AG04450 (cell line): ENCODE measurements at regions not wholly inside any gene's neighbourhood (a gene's known extent, or its start where the extent isn't known, plus 50 kb on each side); places are given as distances from the start of the nearest gene placed in this dataset.

Experiments used
- CTCF ChIA-PET: fragments of 300-600, 350-600 bp; formaldehyde crosslinking; extraction: SDS; loops from one replicate; lab custom pipeline; 2022; ENCODE audit warnings: antibody characterized with exemption, inconsistent platforms; lab: Charles Lee
- POLR2A ChIA-PET: fragments of 350-600 bp; formaldehyde crosslinking; extraction: SDS; loops from one replicate; lab custom pipeline; 2021; ENCODE audit warnings: antibody characterized with exemption, inconsistent platforms; lab: Yijun Ruan, JAX
- DNase-seq: peaks from one replicate; pipeline ENCODE4 v3.0.0-alpha.2; 2011; ENCODE audit warnings: low read depth, low spot score
- H3K27ac ChIP-seq: one replicate; pipeline ENCODE4 v1.5.1; 2012; ENCODE audit warnings: low read depth, low read length, control low read depth
- H3K27me3 ChIP-seq: one replicate; pipeline ENCODE4 v1.6.0; 2012; ENCODE audit warnings: low read length; ENCODE audit not compliant: control insufficient read depth, insufficient read depth
- H3K4me3 ChIP-seq: 2 replicates; pipeline ENCODE4 v1.5.1; 2011; ENCODE audit warnings: mild to moderate bottlenecking, low read depth, low read length, control low read depth
- H3K9me3 ChIP-seq: 2 replicates; pipeline ENCODE4 v1.5.1; 2012; ENCODE audit warnings: low read length; ENCODE audit not compliant: control insufficient read depth, insufficient read depth
- TF ChIP-seq, protein P1 (sequence below): IDR thresholded peaks from 2 replicates; pipeline ENCODE4 v1.5.1; 2011; ENCODE audit warnings: low read depth, low read length, control low read depth, inconsistent platforms

DNA sequence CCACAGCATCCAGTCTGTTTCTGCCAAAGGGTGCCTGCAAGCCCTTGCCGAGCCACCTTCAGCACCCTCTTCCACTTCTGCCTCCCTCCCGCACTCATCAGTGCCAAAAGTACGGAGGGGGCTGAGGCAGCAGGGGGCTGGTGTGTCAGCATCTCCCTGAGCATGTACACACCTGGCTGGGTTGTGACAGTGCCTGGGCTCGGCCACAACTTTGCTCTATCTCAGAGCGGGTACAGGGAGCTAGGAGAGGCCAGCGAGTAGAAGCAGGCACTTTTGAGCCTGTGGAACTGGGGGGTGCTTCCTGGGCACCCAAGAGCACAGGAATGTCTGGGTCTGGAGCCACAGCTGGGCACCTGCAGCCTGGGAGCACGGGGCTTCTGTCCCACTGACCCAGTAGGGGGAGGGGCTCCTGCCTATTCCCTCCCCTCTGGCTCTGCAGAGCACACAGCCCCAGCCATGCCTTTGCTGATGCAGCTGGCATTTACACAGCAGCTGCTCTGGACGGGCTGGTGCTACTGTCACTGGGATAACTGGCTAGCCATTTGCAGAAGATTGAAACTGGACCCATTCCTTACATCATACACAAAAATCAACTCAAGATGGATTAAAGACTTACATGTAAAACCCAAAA is 319.8 kb upstream of the RRP15 start:
- Histone ChIP-seq H3K27me3 (no peaks in the 10 kb centered on the region), H3K4me3 (no peak overlapping the region), H3K9me3 (peaks cover 8% of the 10 kb centered on the region), H3K27ac (no peak overlapping the region)
- TF ChIP-seq, protein P1, sequence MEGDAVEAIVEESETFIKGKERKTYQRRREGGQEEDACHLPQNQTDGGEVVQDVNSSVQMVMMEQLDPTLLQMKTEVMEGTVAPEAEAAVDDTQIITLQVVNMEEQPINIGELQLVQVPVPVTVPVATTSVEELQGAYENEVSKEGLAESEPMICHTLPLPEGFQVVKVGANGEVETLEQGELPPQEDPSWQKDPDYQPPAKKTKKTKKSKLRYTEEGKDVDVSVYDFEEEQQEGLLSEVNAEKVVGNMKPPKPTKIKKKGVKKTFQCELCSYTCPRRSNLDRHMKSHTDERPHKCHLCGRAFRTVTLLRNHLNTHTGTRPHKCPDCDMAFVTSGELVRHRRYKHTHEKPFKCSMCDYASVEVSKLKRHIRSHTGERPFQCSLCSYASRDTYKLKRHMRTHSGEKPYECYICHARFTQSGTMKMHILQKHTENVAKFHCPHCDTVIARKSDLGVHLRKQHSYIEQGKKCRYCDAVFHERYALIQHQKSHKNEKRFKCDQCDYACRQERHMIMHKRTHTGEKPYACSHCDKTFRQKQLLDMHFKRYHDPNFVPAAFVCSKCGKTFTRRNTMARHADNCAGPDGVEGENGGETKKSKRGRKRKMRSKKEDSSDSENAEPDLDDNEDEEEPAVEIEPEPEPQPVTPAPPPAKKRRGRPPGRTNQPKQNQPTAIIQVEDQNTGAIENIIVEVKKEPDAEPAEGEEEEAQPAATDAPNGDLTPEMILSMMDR = no peak
- ChIA-PET POLR2A (no interaction called here), CTCF (no interaction called here)
- DNase-seq = no peak

DNA sequence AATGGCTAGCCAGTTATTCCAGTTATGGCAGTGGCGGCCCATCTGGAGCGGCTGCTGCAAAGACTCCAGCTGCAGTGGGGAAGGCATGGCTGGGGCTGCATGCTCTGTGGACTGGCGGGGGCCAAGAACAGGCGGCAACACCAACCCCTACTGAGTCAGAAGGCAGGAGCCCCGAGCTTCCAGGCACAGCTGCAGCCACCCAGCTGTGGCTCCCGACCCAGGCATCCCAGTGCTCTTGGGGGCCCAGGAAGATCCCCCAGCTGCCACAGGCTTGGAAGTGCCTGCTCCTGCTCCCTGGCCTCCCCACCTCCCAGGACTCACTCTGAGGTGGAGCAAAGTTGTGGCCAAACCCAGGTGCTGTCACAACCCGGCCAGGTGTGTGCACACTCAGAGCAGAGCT is 317.0 kb upstream of the RRP15 start:
- POLR2A ChIA-PET = no interaction called here
- no peak for DNase-seq
- Histone ChIP-seq H3K9me3 (peaks cover 8% of the 10 kb centered on the region), H3K27me3 (no peaks in the 10 kb centered on the region), H3K4me3 (no peak overlapping the region), H3K27ac (no peak overlapping the region)
- CTCF ChIA-PET = no interaction called here
- TF ChIP-seq, protein P1 = no peak

DNA sequence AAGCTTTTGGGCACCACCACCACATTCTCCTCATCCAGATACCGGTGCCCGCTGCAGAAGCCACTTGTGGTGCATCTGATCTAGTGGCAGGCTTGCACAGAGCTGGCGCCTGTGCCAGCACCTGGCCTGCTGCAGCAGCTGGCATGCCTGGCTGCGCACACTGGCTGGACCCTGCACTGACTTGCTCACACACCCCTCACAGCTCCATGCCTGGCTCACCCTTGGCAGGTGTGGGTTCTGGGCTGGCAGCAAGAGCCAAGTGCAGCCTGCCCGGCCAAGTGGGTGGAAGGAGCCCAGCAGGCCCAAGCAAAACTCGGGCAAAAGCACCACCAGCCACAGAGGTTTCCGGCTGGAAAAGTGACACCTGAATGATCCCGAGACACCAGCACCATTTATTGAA is 315.7 kb upstream of the RRP15 start:
- H3K9me3 ChIP-seq = peaks cover 8% of the 10 kb centered on the region
- H3K4me3 ChIP-seq = no peak overlapping the region
- ChIA-PET POLR2A (no interaction called here), CTCF (no interaction called here)
- TF ChIP-seq, protein P1 = no peak
- no peak overlapping the region for H3K27ac ChIP-seq
- H3K27me3 ChIP-seq = no peaks in the 10 kb centered on the region
- DNase-seq = no peak

DNA sequence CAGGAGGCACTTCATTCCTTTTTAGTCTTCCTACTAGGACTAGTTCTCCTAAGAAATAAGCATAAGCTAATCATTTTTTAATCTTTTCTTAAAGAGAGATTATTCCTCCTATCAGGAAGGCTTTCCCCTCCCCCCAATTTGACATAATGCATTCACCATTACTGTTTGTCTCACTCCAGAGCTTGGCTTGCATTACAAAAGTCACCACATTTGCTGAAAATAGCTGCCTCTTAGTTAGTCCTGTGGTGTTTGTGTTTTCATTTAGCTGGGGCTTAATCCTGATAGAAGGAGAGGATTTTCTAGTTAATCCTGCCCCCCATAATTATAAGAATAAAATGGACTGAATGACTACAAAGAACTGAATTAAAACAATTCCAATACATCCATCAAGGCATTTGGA is 307.1 kb upstream of the RRP15 start:
- no peak for DNase-seq
- Histone ChIP-seq H3K27me3 (no peaks in the 10 kb centered on the region), H3K9me3 (no peaks in the 10 kb centered on the region), H3K4me3 (no peak overlapping the region), H3K27ac (no peak overlapping the region)
- POLR2A ChIA-PET = no interaction called here
- TF ChIP-seq, protein P1 = no peak
- CTCF ChIA-PET = no interaction called here

DNA sequence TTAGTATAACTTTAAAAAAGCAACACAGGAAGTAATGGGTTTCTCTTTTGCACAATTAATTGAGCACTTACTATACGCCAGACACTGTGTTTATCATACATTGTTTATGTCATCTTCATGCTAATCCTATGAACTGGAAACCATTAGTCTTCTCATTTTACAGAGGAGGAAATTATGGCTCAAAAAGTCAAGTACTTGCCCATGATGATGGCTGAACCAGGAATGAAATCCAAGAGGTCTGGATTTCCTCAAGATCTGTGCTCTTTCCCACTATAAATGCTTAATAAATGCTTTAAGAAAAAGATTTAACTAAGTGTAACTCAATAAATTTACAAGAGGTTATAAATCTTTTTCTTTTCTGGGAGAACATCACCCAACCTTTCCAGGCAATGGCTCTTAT is 303.7 kb upstream of the RRP15 start:
- TF ChIP-seq, protein P1 = no peak
- DNase-seq = no peak
- Histone ChIP-seq H3K4me3 (no peak overlapping the region), H3K9me3 (no peaks in the 10 kb centered on the region), H3K27me3 (no peaks in the 10 kb centered on the region), H3K27ac (no peak overlapping the region)
- ChIA-PET POLR2A (no interaction called here), CTCF (no interaction called here)
